IPS DF 6.9 (cell line): ENCODE measurements at regions not wholly inside any gene's neighbourhood (a gene's known extent, or its start where the extent isn't known, plus 50 kb on each side); places are given as distances from the start of the nearest gene placed in this dataset.

Experiments used
- DNase-seq: peaks from one replicate; pipeline ENCODE4 v3.0.0-alpha.2; 2013; ENCODE audit warnings: low read depth, low spot score
- H3K27ac ChIP-seq: one replicate; pipeline ENCODE4 v1.5.1; 2013; ENCODE audit warnings: low read length, control low read depth
- H3K27me3 ChIP-seq: 2 replicates; pipeline ENCODE4 v1.6.1; 2013; ENCODE audit warnings: mild to moderate bottlenecking, low read length; ENCODE audit not compliant: control insufficient read depth, insufficient read depth
- H3K36me3 ChIP-seq: 2 replicates; pipeline ENCODE4 v1.6.1; 2013; ENCODE audit warnings: low read length; ENCODE audit not compliant: control insufficient read depth, insufficient read depth
- H3K4me1 ChIP-seq: 2 replicates; pipeline ENCODE4 v1.6.1; 2013; ENCODE audit warnings: low read length; ENCODE audit not compliant: control insufficient read depth, insufficient read depth
- H3K4me3 ChIP-seq: 2 replicates; pipeline ENCODE4 v1.5.1; 2013; ENCODE audit warnings: mild to moderate bottlenecking, low read length
- H3K9me3 ChIP-seq: 2 replicates; pipeline ENCODE4 v1.6.1; 2013; ENCODE audit warnings: low read length, inconsistent platforms; ENCODE audit not compliant: control insufficient read depth, insufficient read depth
- WGBS: extraction: QIAGEN DNeasy Blood & Tissue Kit; methylation state at CpG from one replicate; pipeline ENCODE4 v1.1.7; 2013; ENCODE audit warnings: mixed read lengths, missing lambda C conversion rate; ENCODE audit not compliant: insufficient read length, insufficient coverage; 5-methylcytosine and 5-hydroxymethylcytosine counted together

GRCh38 chr15:45743426-45744235 is 108.8 kb downstream of the SQOR start:
- Histone ChIP-seq H3K27me3 (no peaks in the 10 kb centered on the region), H3K9me3 (no peaks in the 10 kb centered on the region), H3K4me1 (peaks cover 2% of the 10 kb centered on the region; the same call in 1 of the 2 replicates), H3K4me3 (no peak overlapping the region), H3K27ac (no peak overlapping the region), H3K36me3 (no peaks in the 10 kb centered on the region)
- DNase-seq = no peak
- WGBS = no CpG with 5 or more reads among the region's 16 CpGs

- Histone ChIP-seq H3K4me3 (no peak overlapping the region), H3K27me3 (no peaks in the 10 kb centered on the region), H3K36me3 (no peaks in the 10 kb centered on the region), H3K27ac (no peak overlapping the region), H3K4me1 (peaks cover 2% of the 10 kb centered on the region; the same call in 1 of the 2 replicates), H3K9me3 (no peaks in the 10 kb centered on the region)
- no CpG with 5 or more reads among the region's 4 CpGs for WGBS
- no peak for DNase-seq
Observed at GRCh38 chr15:45744236-45744589, 109.4 kb downstream of the SQOR start.

- no CpG with 5 or more reads among the region's 3 CpGs for WGBS
- no peak overlapping the region for H3K4me3 ChIP-seq
- H3K27ac ChIP-seq = no peak overlapping the region
- H3K36me3 ChIP-seq = no peaks in the 10 kb centered on the region
- no peaks in the 10 kb centered on the region for H3K9me3 ChIP-seq
- H3K4me1 ChIP-seq = peaks cover 2% of the 10 kb centered on the region; the same call in 1 of the 2 replicates
- no peak for DNase-seq
- no peaks in the 10 kb centered on the region for H3K27me3 ChIP-seq
Observed at GRCh38 chr15:45747426-45747825, 112.6 kb downstream of the SQOR start.

GRCh38 chr15:45751629-45752028 is 116.8 kb downstream of the SQOR start:
- no peaks in the 10 kb centered on the region for H3K36me3 ChIP-seq
- H3K4me3 ChIP-seq = no peak overlapping the region
- H3K27ac ChIP-seq = no peak overlapping the region
- no CpG with 5 or more reads among the region's 3 CpGs for WGBS
- no peak for DNase-seq
- H3K27me3 ChIP-seq = no peaks in the 10 kb centered on the region
- no peaks in the 10 kb centered on the region for H3K9me3 ChIP-seq
- H3K4me1 ChIP-seq = no peaks in the 10 kb centered on the region

- Histone ChIP-seq H3K4me1 (no peaks in the 10 kb centered on the region), H3K36me3 (no peaks in the 10 kb centered on the region), H3K4me3 (no peak overlapping the region), H3K9me3 (no peaks in the 10 kb centered on the region), H3K27me3 (no peaks in the 10 kb centered on the region), H3K27ac (no peak overlapping the region)
- DNase-seq = no peak
- WGBS = no CpG with 5 or more reads among the region's 3 CpGs
Observed at GRCh38 chr15:45759936-45760335, 125.1 kb downstream of the SQOR start.

GRCh38 chr15:45762726-45763125 is 127.9 kb downstream of the SQOR start:
- Histone ChIP-seq H3K4me1 (no peaks in the 10 kb centered on the region), H3K36me3 (no peaks in the 10 kb centered on the region), H3K4me3 (no peak overlapping the region), H3K27ac (no peak overlapping the region), H3K27me3 (no peaks in the 10 kb centered on the region), H3K9me3 (no peaks in the 10 kb centered on the region)
- WGBS = no CpG with 5 or more reads among the region's 1 CpG
- DNase-seq = no peak

- no peaks in the 10 kb centered on the region for H3K9me3 ChIP-seq
- WGBS = no CpG with 5 or more reads among the region's 6 CpGs
- H3K27ac ChIP-seq = no peak overlapping the region
Observed at GRCh38 chr15:45763170-45763869, 128.5 kb downstream of the SQOR start.

GRCh38 chr15:45773149-45773548 is 138.3 kb downstream of the SQOR start:
- WGBS = no CpG with 5 or more reads among the region's 3 CpGs
- no peak for DNase-seq
- no peak overlapping the region for H3K4me3 ChIP-seq
- H3K36me3 ChIP-seq = no peaks in the 10 kb centered on the region
- H3K9me3 ChIP-seq = no peaks in the 10 kb centered on the region
- no peaks in the 10 kb centered on the region for H3K4me1 ChIP-seq
- H3K27me3 ChIP-seq = no peaks in the 10 kb centered on the region
- no peak overlapping the region for H3K27ac ChIP-seq

More at GRCh38 chr15:45763170-45763869, 128.5 kb downstream of the SQOR start:
- H3K4me1 ChIP-seq = no peaks in the 10 kb centered on the region
- H3K4me3 ChIP-seq = no peak overlapping the region
- no peaks in the 10 kb centered on the region for H3K27me3 ChIP-seq
- H3K36me3 ChIP-seq = no peaks in the 10 kb centered on the region
- no peak for DNase-seq

GRCh38 chr15:45776772-45777171 is 141.9 kb downstream of the SQOR start:
- Histone ChIP-seq H3K36me3 (no peaks in the 10 kb centered on the region), H3K27me3 (no peaks in the 10 kb centered on the region), H3K4me3 (no peak overlapping the region), H3K4me1 (no peaks in the 10 kb centered on the region), H3K27ac (no peak overlapping the region), H3K9me3 (no peaks in the 10 kb centered on the region)
- DNase-seq = no peak
- WGBS = no CpG with 5 or more reads among the region's 4 CpGs

- H3K27ac ChIP-seq = no peak overlapping the region
- no peak overlapping the region for H3K4me3 ChIP-seq
Observed at GRCh38 chr15:45777781-45778180, 143.0 kb downstream of the SQOR start.

More at GRCh38 chr15:45777781-45778180, 143.0 kb downstream of the SQOR start:
- no CpG with 5 or more reads among the region's 4 CpGs for WGBS
- Histone ChIP-seq H3K36me3 (no peaks in the 10 kb centered on the region), H3K4me1 (no peaks in the 10 kb centered on the region), H3K9me3 (no peaks in the 10 kb centered on the region), H3K27me3 (no peaks in the 10 kb centered on the region)
- no peak for DNase-seq
